ENCODE measurements at regions not wholly inside any gene's neighbourhood (a gene's known extent, or its start where the extent isn't known, plus 50 kb on each side); places are given as distances from the start of the nearest gene placed in this dataset.

DNA sequence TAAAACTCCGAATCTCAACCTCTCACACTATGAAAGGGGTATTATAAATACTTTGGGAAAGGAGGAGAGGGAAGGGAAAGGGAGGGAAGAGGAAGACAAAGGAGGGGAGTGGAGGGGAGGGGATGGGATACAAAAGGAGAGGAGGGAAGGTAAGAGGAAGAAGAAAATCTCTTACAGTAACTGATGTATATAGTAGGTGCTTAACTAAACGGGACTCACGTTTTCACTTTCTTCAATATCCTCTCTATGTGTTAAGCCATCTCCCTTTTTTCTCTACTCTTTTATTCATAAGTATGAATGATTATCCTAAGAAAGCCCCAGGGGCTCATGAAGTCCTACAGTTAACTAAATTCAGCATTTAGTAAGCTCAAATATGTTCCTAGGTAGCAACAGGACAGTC lies 729.6 kb upstream of the NR2F2 start:
- TF ChIP-seq TAF1 (IDR thresholded peaks at IDR 0.05; ENCODE audit: low read depth, low read length) (no peak), POLR2AphosphoS5 (IDR thresholded peaks at IDR 0.05; ENCODE audit: low read depth, low read length) (no peak), SIX5 (IDR thresholded peaks at IDR 0.05; ENCODE audit: low read depth, low read length) (no peak), RNF2 (IDR thresholded peaks at IDR 0.05; ENCODE audit: borderline replicate concordance, low read depth, low read length, missing control alignments, poor library complexity, severe bottlenecking) (no peak), CREB1 (IDR thresholded peaks at IDR 0.05) (no peak), SP1 (IDR thresholded peaks at IDR 0.05; ENCODE audit: low read depth, low read length) (no peak), HDAC2 (IDR thresholded peaks at IDR 0.05; ENCODE audit: borderline replicate concordance in 1 of 2, low read depth in 2 of 2, low read length in 2 of 2) (no peak), RBBP5 (IDR thresholded peaks at IDR 0.05; ENCODE audit: borderline replicate concordance, low read depth, low read length) (no peak), RAD21 (IDR thresholded peaks at IDR 0.05 in 1 of 2, conservative IDR thresholded peaks at IDR 0.05 in 1 of 2; ENCODE audit: low read depth in 2 of 2, low read length in 2 of 2) (no peak), EP300 (IDR thresholded peaks at IDR 0.05; ENCODE audit: borderline replicate concordance in 1 of 2, low read depth in 2 of 2, low read length in 2 of 2) (no peak), GTF2F1 (IDR thresholded peaks at IDR 0.05; ENCODE audit: borderline replicate concordance, low read depth, low read length) (no peak), POLR2A (IDR thresholded peaks at IDR 0.05; ENCODE audit: control extremely low read depth in 1 of 2, low read depth in 2 of 2, low read length in 2 of 2) (no peak), PHF8 (conservative IDR thresholded peaks at IDR 0.05; ENCODE audit: low read depth, low read length) (no peak)
- TF ChIP-seq, protein P1, sequence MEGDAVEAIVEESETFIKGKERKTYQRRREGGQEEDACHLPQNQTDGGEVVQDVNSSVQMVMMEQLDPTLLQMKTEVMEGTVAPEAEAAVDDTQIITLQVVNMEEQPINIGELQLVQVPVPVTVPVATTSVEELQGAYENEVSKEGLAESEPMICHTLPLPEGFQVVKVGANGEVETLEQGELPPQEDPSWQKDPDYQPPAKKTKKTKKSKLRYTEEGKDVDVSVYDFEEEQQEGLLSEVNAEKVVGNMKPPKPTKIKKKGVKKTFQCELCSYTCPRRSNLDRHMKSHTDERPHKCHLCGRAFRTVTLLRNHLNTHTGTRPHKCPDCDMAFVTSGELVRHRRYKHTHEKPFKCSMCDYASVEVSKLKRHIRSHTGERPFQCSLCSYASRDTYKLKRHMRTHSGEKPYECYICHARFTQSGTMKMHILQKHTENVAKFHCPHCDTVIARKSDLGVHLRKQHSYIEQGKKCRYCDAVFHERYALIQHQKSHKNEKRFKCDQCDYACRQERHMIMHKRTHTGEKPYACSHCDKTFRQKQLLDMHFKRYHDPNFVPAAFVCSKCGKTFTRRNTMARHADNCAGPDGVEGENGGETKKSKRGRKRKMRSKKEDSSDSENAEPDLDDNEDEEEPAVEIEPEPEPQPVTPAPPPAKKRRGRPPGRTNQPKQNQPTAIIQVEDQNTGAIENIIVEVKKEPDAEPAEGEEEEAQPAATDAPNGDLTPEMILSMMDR (IDR thresholded peaks at IDR 0.05; ENCODE audit: control extremely low read depth in 1 of 3, insufficient read depth in 1 of 3, low read depth in 1 of 3, low read length in 3 of 3) = no peak

All from H1 (cell line).